WTC11 (cell line): ENCODE measurements at regions not wholly inside any gene's neighbourhood (a gene's known extent, or its start where the extent isn't known, plus 50 kb on each side); places are given as distances from the start of the nearest gene placed in this dataset.

ENCODE experiments used
- ATAC-seq: fragments of 200-7000 bp; cut with Tn5 transposase; 2 replicates; pipeline ENCODE4 v1.10.0; 2021; ENCODE audit warnings: mild to moderate bottlenecking, moderate library complexity
- CTCF ChIA-PET: fragments of 300-600 bp; sonication (Branson Sonifier 250); formaldehyde crosslinking; loops from one replicate; lab custom pipeline; 2021; ENCODE audit warnings: antibody characterized with exemption; lab: Charles Lee
- POLR2A ChIA-PET: fragments of 350-600 bp; sonication (Branson Sonifier 250); formaldehyde crosslinking; loops from one replicate; lab custom pipeline; 2021; ENCODE audit warnings: antibody characterized with exemption; lab: Charles Lee
- DNase-seq: peaks from one replicate; pipeline ENCODE4 v3.0.0; 2021; ENCODE audit warnings: low spot score
- H3K27ac Mint-ChIP-seq: 2 replicates; pipeline ENCODE4 v1.8.0; 2021; ENCODE audit warnings: mixed read lengths
- H3K27me3 Mint-ChIP-seq: 2 replicates; pipeline ENCODE4 v1.8.0; 2021; ENCODE audit warnings: low read depth, mild to moderate bottlenecking, moderate library complexity, mixed read lengths
- H3K36me3 Mint-ChIP-seq: 2 replicates; pipeline ENCODE4 v1.8.0; 2021; ENCODE audit warnings: mixed read lengths
- H3K4me1 Mint-ChIP-seq: 2 replicates; pipeline ENCODE4 v1.8.0; 2022; ENCODE audit warnings: mixed read lengths
- H3K4me3 Mint-ChIP-seq: 2 replicates; pipeline ENCODE4 v1.8.0; 2021; ENCODE audit warnings: mild to moderate bottlenecking, moderate library complexity, mixed read lengths
- H3K9me3 Mint-ChIP-seq: 2 replicates; pipeline ENCODE4 v1.8.0; 2021; ENCODE audit warnings: mixed read lengths
- CBFB ChIP-seq: sonication (generic); formaldehyde crosslinking; IDR thresholded peaks from 2 replicates; pipeline ENCODE4 v1.8.1; 2022; ENCODE audit warnings: mild to moderate bottlenecking, low read depth, missing genetic modification reagents
- E2F1 ChIP-seq: sonication (generic); formaldehyde crosslinking; IDR thresholded peaks from 2 replicates; pipeline ENCODE4 v1.8.0; 2022; ENCODE audit warnings: mild to moderate bottlenecking, missing genetic modification reagents
- E2F4 ChIP-seq: sonication (generic); formaldehyde crosslinking; IDR thresholded peaks from 2 replicates; pipeline ENCODE4 v1.8.1; 2022; ENCODE audit warnings: low read depth, mild to moderate bottlenecking, moderate library complexity, missing genetic modification reagents, borderline replicate concordance
- FOXK1 ChIP-seq: sonication (generic); formaldehyde crosslinking; IDR thresholded peaks from 2 replicates; pipeline ENCODE4 v1.8.0; 2022; ENCODE audit warnings: mild to moderate bottlenecking, moderate library complexity, missing genetic modification reagents
- FOXP1 ChIP-seq: sonication (generic); formaldehyde crosslinking; IDR thresholded peaks from 2 replicates; pipeline ENCODE4 v1.8.0; 2022; ENCODE audit warnings: missing genetic modification reagents, mild to moderate bottlenecking, moderate library complexity, borderline replicate concordance
- FOXP4 ChIP-seq: sonication (generic); formaldehyde crosslinking; IDR thresholded peaks from 2 replicates; pipeline ENCODE4 v1.8.0; 2022; ENCODE audit warnings: mild to moderate bottlenecking, missing genetic modification reagents
- HMGXB4 ChIP-seq: sonication (generic); formaldehyde crosslinking; IDR thresholded peaks from 2 replicates; pipeline ENCODE4 v1.8.1; 2023; ENCODE audit warnings: mild to moderate bottlenecking, moderate library complexity, missing genetic modification reagents
- JAZF1 ChIP-seq: fragments of 250-450 bp; sonication (Bioruptor Pico); IDR thresholded peaks from 2 replicates; pipeline ENCODE4 v1.9.0; 2021; ENCODE audit warnings: moderate library complexity, mild to moderate bottlenecking, inconsistent platforms
- KAT7 ChIP-seq: sonication (generic); formaldehyde crosslinking; IDR thresholded peaks from 2 replicates; pipeline ENCODE4 v1.8.1; 2023; ENCODE audit warnings: missing genetic modification reagents, mild to moderate bottlenecking, borderline replicate concordance
- MYBL2 ChIP-seq: sonication (generic); formaldehyde crosslinking; IDR thresholded peaks from 2 replicates; pipeline ENCODE4 v1.8.1; 2023; ENCODE audit warnings: mild to moderate bottlenecking, moderate library complexity, missing genetic modification reagents
- NFE2L1 ChIP-seq: sonication (generic); formaldehyde crosslinking; IDR thresholded peaks from 2 replicates; pipeline ENCODE4 v1.8.1; 2023; ENCODE audit warnings: missing genetic modification reagents
- NR1H2 ChIP-seq: sonication (generic); formaldehyde crosslinking; IDR thresholded peaks from 2 replicates; pipeline ENCODE4 v1.9.0; 2021; ENCODE audit warnings: mild to moderate bottlenecking, moderate library complexity, missing genetic modification reagents
- PREB ChIP-seq: sonication (generic); formaldehyde crosslinking; IDR thresholded peaks from 2 replicates; pipeline ENCODE4 v1.8.1; 2022; ENCODE audit warnings: mild to moderate bottlenecking, missing genetic modification reagents, moderate library complexity, borderline replicate concordance
- STAT6 ChIP-seq: sonication (generic); formaldehyde crosslinking; conservative IDR thresholded peaks from 2 replicates; pipeline ENCODE4 v1.8.1; 2023; ENCODE audit warnings: mild to moderate bottlenecking, low read depth, missing genetic modification reagents, moderate library complexity
- TP53 ChIP-seq: sonication (generic); formaldehyde crosslinking; IDR thresholded peaks from 2 replicates; pipeline ENCODE4 v1.8.1; 2023; ENCODE audit warnings: mild to moderate bottlenecking, missing genetic modification reagents
- ZNF219 ChIP-seq: sonication (generic); formaldehyde crosslinking; IDR thresholded peaks from 2 replicates; pipeline ENCODE4 v1.8.0; 2023; ENCODE audit warnings: missing genetic modification reagents, mild to moderate bottlenecking, borderline replicate concordance
- ZNF671 ChIP-seq: fragments of 250-450 bp; sonication (Bioruptor Pico); IDR thresholded peaks from 2 replicates; pipeline ENCODE4 v1.8.0; 2021; ENCODE audit warnings: mild to moderate bottlenecking

GRCh38 chr15:29570121-29570947 is 251.9 kb downstream of the TJP1 start:
- POLR2A ChIA-PET = interaction anchor here (0.5 to 0.9 kb wide), 2 partner anchors 10 to 36 kb away, joined by 3 to 8 read pairs; no protein-coding TSS in a partner anchor

GRCh38 chr15:29569533-29570092 is 252.7 kb downstream of the TJP1 start:
- POLR2A ChIA-PET = interaction anchor here (1.0 kb wide), 1 partner anchor 42 kb away, joined by 3 read pairs; no protein-coding TSS in a partner anchor

More at GRCh38 chr15:29570121-29570947, 251.9 kb downstream of the TJP1 start:
- Mint-ChIP-seq H3K36me3 (peaks cover 2% of the 10 kb centered on the region; the same call in 1 of the 2 replicates), H3K4me3 (peak overlapping the region; percentile 30; the same call in 1 of the 2 replicates), H3K27ac (no peak overlapping the region), H3K9me3 (no peaks in the 10 kb centered on the region), H3K27me3 (peaks cover 42% of the 10 kb centered on the region), H3K4me1 (peaks cover 34% of the 10 kb centered on the region)
- TF ChIP-seq E2F4 = no peak
- TF ChIP-seq MYBL2 = no peak
- peak; percentile 45; the same call in 1 of the 2 replicates for TF ChIP-seq FOXP4
- no peak for TF ChIP-seq TP53 (CRISPR knock-in tag)
- TF ChIP-seq HMGXB4 (CRISPR knock-in tag) = peak; percentile 44; the same call in 1 of the 2 replicates
- ATAC-seq (peak; percentile 23), DNase-seq (peak; percentile 58)
- CTCF ChIA-PET = interaction anchor here (1.9 to 3.9 kb wide), 3 partner anchors 42 to 430 kb away, joined by 24 to 37 read pairs (median 26); no protein-coding TSS in a partner anchor

GRCh38 chr15:29568840-29569532 is 253.3 kb downstream of the TJP1 start:
- Mint-ChIP-seq H3K27ac (no peak overlapping the region), H3K36me3 (peaks cover 2% of the 10 kb centered on the region; the same call in 1 of the 2 replicates), H3K9me3 (peaks cover 3% of the 10 kb centered on the region; the same call in 1 of the 2 replicates), H3K4me1 (peaks cover 34% of the 10 kb centered on the region), H3K27me3 (peaks cover 37% of the 10 kb centered on the region), H3K4me3 (peak overlapping the region; percentile 75)
- DNase-seq (peak; percentile 53), ATAC-seq (peak; percentile 65)
- ChIA-PET POLR2A (interaction anchor here (0.6 to 1.0 kb wide), 5 partner anchors 43 to 649 kb away, joined by 3 to 5 read pairs (median 5); no protein-coding TSS in a partner anchor), CTCF (interaction anchor here (0.6 to 3.9 kb wide), 20 partner anchors 14 to 467 kb away, joined by 3 to 37 read pairs (median 4); no protein-coding TSS in a partner anchor)
- TF ChIP-seq NFE2L1 (CRISPR knock-in tag) = no peak
- no peak for TF ChIP-seq PREB (CRISPR knock-in tag)
- TF ChIP-seq JAZF1 (CRISPR knock-in tag) = no peak
- no peak for TF ChIP-seq ZNF219 (CRISPR knock-in tag)
- TF ChIP-seq NR1H2 (CRISPR knock-in tag) = no peak
- no peak for TF ChIP-seq E2F1 (CRISPR knock-in tag)
- no peak for TF ChIP-seq STAT6 (CRISPR knock-in tag)
- no peak for TF ChIP-seq KAT7
- TF ChIP-seq ZNF671 (CRISPR knock-in tag) = no peak
- TF ChIP-seq CBFB (CRISPR knock-in tag) = no peak

More at GRCh38 chr15:29569533-29570092, 252.7 kb downstream of the TJP1 start:
- H3K4me1 Mint-ChIP-seq = peaks cover 34% of the 10 kb centered on the region
- peaks cover 2% of the 10 kb centered on the region; the same call in 1 of the 2 replicates for H3K36me3 Mint-ChIP-seq
- DNase-seq = peak; percentile 55
- ATAC-seq = peak; percentile 6; the same call in 1 of the 2 replicates
- TF ChIP-seq FOXK1 (CRISPR knock-in tag) = 0 out of 2 replicates have a peak, but pooled peaks have one; percentile 34
- no peak for TF ChIP-seq FOXP1 (CRISPR knock-in tag)
- peak overlapping the region; percentile 75 for H3K4me3 Mint-ChIP-seq
- no peak overlapping the region for H3K27ac Mint-ChIP-seq
- H3K27me3 Mint-ChIP-seq = peaks cover 42% of the 10 kb centered on the region
- CTCF ChIA-PET = interaction anchor here (1.0 to 3.9 kb wide), 10 partner anchors 14 to 468 kb away, joined by 3 to 37 read pairs (median 5); no protein-coding TSS in a partner anchor
- H3K9me3 Mint-ChIP-seq = no peaks in the 10 kb centered on the region
